GM19468 (cell line): ENCODE measurements at regions not wholly inside any gene's neighbourhood (a gene's known extent, or its start where the extent isn't known, plus 50 kb on each side); places are given as distances from the start of the nearest gene placed in this dataset.

Experiments used
- ATAC-seq: cut with Tn5 transposase; IDR thresholded peaks from one replicate; pipeline ENCODE4 v1.9.1; 2021; ENCODE audit warnings: mild to moderate bottlenecking, moderate library complexity, moderate number of reproducible peaks; ENCODE audit not compliant: unreplicated experiment; ENCODE audit errors: extremely low read depth

DNA sequence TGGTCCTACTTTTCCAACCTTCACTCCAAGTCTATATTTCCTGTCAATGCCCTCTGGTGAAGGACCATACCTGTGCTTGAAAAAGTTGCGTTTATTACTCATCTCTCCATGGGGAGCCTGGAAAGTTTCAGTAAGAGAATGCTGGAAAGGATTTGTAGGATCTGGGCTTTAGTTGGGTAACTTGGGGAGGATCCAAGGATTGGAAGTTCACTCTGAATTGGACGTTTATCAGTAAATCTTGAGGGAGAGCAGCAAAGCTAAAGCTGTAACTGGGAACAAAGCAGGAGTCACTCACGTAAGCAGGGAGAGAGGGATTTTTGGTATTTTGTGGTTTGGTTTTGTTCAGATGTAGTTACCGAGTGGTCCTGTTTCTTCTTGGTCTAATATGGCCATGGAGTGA lies 51.4 kb upstream of the NPVF start:
- ATAC-seq = no peak

- no peak for ATAC-seq
Measured at GRCh38 chr7:25280181-25280580, 51.9 kb upstream of the NPVF start.

GRCh38 chr7:25282194-25282593 lies 53.9 kb upstream of the NPVF start:
- no peak for ATAC-seq

DNA sequence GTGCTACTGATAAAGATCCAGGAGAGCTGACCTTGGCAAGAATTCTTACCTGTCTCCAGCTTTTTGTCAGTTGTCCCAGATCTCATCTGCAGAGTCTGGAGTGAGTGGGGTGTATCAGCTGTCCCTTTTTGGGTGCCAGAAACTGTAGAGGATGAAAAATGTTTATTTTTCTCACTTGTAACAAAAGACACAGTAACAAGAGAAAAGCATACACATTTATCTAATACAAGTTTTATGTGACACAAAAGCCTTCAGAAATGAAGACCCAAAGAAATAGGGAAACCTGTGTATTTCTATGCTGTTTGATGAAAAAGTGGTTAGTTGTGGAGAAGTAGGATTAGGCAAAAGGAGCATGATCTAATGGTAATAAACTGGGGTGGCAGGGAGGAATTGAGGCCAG lies 58.5 kb upstream of the NPVF start:
- no peak for ATAC-seq

GRCh38 chr7:25287291-25287690 lies 59.0 kb upstream of the NPVF start:
- ATAC-seq = no peak

GRCh38 chr7:25288556-25289307 lies 60.4 kb upstream of the NPVF start:
- ATAC-seq = no peak

DNA sequence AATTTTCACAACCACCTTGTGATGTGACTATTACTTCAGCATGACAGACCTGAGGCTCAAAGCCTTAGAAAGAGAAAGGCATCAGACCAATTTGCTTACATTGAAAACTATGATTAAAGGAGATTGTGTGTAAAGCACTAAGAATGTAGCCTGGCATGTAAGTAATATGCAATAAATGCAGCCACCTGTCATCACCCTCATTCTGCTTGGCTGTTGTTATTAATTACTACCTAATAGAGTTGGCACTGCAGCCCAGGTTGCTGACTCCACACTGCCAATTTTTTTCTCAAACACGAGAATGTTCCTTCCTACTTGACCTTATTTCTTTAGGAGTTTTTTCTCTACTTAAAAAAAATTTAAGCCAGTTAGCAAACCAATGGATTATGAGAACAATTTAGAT lies 61.2 kb upstream of the NPVF start:
- ATAC-seq = no peak

DNA sequence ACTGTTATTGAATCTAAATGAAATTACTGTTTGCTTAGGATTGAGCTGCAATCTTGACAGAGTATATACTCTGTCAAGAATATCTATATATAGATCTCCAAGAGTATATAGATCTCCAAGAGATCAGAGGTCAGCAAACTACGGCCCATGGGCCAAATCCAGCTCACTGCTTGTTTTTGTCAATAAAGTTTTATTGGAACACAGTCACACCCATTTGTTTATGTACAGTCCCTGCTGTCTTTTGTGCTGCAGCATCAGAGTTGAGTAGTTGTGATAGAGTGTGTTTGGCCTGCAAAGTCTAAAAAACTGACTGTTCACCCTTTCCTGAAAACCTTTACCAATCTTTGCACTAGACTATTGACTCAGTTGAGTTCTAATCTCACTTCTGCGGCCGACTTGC lies 66.3 kb upstream of the NPVF start:
- ATAC-seq = no peak

- no peak for ATAC-seq
Measured at GRCh38 chr7:25295387-25295786, 67.1 kb upstream of the NPVF start.

- ATAC-seq = no peak
Measured at GRCh38 chr7:25296086-25296485, 67.8 kb upstream of the NPVF start.

DNA sequence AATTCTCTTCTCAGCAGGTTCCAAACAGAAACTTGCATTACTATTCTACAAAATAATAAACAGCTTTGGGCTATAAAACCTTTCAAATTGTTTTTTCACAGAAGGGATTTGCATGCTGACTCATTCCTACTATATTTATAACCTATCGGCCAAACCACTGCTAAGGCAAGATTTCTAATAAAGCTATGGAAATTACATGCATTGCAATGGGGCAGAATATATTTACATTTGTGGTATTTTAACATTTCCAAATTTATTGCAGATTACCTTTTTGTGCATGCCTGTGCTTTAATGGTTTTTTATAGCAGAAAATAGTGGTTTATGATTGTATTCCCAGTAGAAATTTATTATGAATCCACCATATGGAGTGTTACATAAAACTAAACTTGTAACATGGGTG lies 69.0 kb upstream of the NPVF start:
- no peak for ATAC-seq

DNA sequence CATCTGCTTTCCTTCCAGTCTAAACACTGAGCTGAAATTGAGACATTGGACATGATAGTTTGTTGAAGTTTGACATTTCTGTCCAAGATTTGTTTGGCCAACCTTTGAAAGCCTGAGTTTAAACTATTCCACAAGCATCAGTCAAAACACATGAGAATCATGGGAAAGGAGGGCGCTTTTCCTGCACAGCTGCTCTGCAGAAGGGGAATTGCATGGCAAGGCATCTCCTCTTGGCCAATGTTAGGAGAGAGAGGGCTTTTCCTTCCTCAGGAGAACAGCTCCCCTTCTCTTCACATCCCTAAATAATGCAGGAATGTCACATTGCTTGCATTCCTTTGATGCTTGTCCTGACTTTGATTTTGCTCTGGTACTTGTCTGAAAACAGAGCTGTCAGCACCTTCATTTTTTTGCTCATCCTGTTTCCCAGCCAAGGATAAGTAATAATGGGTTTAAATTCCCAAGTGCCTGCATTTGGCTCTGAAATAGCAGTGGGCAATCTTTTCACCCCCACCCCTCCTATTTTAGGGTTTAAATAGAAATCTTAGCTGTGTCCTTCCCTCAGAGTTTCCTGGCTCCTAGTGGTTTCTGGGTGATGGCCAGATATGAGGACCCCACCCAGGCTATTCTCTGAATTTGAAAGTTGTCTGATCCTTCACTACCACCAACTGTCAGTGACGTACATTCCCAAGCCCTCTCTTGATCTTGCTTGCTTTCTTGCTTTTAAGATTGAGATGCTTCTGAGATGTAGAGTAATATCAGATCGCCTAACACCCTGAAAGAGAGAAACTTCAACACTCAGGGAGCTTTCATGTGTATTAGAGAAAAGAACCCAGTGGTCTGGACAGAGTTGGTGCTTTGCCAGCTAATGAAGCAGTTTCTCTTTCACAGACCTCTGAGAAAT lies 75.2 kb upstream of the NPVF start:
- no peak for ATAC-seq

DNA sequence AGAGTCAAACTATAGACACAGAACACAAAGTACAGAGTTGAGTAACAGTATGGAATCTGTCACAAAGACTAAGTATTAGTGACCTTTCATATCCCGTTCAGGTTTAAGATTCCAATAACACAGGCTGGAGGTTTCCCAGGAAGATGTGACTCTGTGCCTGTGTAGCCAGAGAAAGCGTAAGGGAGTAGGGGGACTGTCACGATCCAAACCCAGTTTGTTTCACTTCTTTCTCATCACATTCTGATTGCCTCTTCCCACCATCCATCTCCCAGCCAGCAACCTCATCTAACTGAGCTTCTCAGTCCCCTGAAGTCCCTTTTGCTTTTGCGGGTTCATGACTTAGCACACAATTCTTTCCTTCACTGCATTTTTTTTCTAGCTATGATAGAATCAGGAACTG lies 76.4 kb upstream of the NPVF start:
- ATAC-seq = no peak

DNA sequence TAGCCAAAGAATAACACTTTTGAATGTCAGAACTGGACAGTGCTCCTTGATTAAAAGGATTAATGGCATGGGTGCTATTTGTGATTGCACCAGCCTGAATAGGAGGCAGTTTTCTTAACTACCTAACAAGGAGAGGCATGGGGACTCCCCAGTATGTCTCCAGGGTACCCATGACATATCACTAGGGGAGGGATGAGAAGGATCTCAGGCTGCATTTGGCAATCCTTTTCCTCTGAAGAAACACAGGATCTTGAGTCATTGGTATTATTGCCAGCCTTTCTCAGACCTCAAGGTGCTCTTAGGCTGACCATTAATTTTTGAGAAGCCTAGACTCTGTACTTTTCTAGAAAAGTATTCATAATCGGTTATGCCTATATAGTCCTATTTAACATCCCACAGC lies 77.5 kb upstream of the NPVF start:
- no peak for ATAC-seq

- no peak for ATAC-seq
Measured at GRCh38 chr7:25307624-25308023, 79.3 kb upstream of the NPVF start.

GRCh38 chr7:25308246-25308645 lies 80.0 kb upstream of the NPVF start:
- ATAC-seq = no peak

- ATAC-seq = no peak
Measured at GRCh38 chr7:25308906-25309705, 80.8 kb upstream of the NPVF start.

DNA sequence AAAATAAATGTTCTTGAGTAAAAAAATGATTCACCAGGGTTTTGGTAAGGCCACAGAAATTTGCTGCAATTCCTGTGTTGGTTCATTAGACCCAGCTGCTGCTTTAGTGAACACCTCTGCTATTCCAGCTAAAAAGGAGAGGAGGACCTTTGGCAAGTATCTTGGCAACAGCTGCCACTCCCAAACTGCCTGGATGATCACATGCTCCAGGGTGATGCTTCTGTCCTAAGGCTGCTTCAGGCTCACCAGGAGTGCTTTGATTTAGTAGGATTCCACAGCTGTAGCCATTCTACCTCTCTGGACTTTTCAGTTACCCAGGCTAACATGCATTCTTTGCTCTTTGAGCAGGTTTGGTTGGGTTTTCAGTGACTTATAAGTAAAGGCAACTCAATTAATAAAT lies 82.6 kb upstream of the NPVF start:
- ATAC-seq = no peak

- no peak for ATAC-seq
Measured at GRCh38 chr7:25311346-25311745, 83.1 kb upstream of the NPVF start.

DNA sequence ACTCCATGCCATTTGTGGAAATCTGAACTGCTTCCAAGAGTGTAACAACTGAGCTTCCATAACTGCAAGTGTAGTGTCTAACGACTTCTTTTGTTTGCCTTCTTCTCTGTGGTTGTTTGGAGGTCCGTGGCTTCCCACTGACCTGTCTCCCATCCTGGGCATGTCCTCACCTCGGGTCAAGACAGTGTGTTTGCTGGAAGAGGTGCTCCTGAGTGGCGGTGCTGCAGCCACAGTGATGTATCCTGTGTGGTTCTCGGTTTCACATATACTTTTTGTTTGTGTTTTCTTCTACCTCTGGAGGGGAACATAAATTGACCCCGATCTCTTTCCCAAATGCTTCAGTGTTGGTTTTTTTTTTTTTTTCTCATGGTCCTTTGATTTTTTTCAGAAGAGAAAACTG lies 84.7 kb upstream of the NPVF start:
- no peak for ATAC-seq

DNA sequence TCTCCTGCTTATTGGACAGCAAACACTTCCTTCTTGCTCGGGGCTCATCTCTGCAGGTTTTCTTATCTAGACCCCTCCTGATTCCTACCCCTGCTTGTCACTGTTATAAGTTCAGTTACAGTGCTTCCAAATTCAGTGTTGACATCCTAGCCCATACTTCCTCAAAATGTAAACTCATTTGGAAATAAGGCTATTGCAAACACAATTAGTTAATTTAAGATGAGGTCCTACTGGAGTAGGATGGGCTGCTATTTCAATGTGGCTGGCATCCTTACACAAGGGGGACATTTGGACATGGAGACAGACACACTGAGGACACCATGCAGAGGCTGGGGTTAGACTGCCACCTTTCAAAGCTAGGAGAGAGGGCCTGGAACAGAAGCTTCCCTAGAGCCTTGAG lies 85.2 kb upstream of the NPVF start:
- no peak for ATAC-seq
